GM23338 (cell line): ENCODE measurements at regions not wholly inside any gene's neighbourhood (a gene's known extent, or its start where the extent isn't known, plus 50 kb on each side); places are given as distances from the start of the nearest gene placed in this dataset.

Experiments
- ATAC-seq: fragments of 200-7000 bp; cut with Tn5 transposase; 3 replicates; pipeline ENCODE4 v1.9.1; 2020
- DNase-seq: peaks from one replicate; pipeline ENCODE4 v3.0.0-alpha.2; 2015; ENCODE audit warnings: low spot score
- H2AFZ ChIP-seq: fragments of 200-600 bp; sonication (generic); 2 replicates; pipeline ENCODE4 v1.8.0; 2016; ENCODE audit warnings: antibody characterized with exemption, mild to moderate bottlenecking, moderate library complexity
- H3F3A ChIP-seq: fragments of 200-600 bp; sonication (generic); replicated peaks from 2 replicates; pipeline ENCODE4 v1.8.0; 2017; ENCODE audit warnings: antibody characterized with exemption, mixed run types, low read depth
- H3K27ac ChIP-seq: fragments of 200-600 bp; sonication (generic); 2 replicates; pipeline ENCODE4 v1.6.1; 2016; ENCODE audit warnings: low read depth
- H3K27me3 ChIP-seq: fragments of 200-600 bp; sonication (generic); 2 replicates; pipeline ENCODE4 v1.8.0; 2016; ENCODE audit warnings: mild to moderate bottlenecking, mixed run types, moderate library complexity; ENCODE audit not compliant: insufficient read depth
- H3K36me3 ChIP-seq: fragments of 200-600 bp; sonication (generic); 2 replicates; pipeline ENCODE4 v1.8.0; 2016; ENCODE audit warnings: mild to moderate bottlenecking; ENCODE audit not compliant: insufficient read depth
- H3K4me1 ChIP-seq: fragments of 200-600 bp; sonication (generic); 2 replicates; pipeline ENCODE4 v1.8.0; 2016; ENCODE audit warnings: mild to moderate bottlenecking, moderate library complexity; ENCODE audit not compliant: insufficient read depth
- H3K4me2 ChIP-seq: fragments of 200-600 bp; sonication (generic); 2 replicates; pipeline ENCODE4 v1.7.1; 2017; ENCODE audit warnings: mixed run types
- H3K4me3 ChIP-seq: fragments of 200-600 bp; sonication (generic); 2 replicates; pipeline ENCODE4 v1.6.1; 2016; ENCODE audit warnings: mixed run types
- H3K79me2 ChIP-seq: fragments of 200-600 bp; sonication (generic); replicated peaks from 2 replicates; pipeline ENCODE4 v1.8.0; 2017; ENCODE audit warnings: mild to moderate bottlenecking; ENCODE audit not compliant: insufficient read depth
- H3K9me2 ChIP-seq: fragments of 200-600 bp; sonication (generic); 2 replicates; pipeline ENCODE4 v1.8.0; 2017; ENCODE audit not compliant: insufficient read depth
- H4K20me1 ChIP-seq: fragments of 200-600 bp; sonication (generic); replicated peaks from 2 replicates; pipeline ENCODE4 v1.8.0; 2017; ENCODE audit warnings: mild to moderate bottlenecking; ENCODE audit not compliant: insufficient read depth
- H3K27ac Mint-ChIP-seq: 2 replicates; pipeline ENCODE4 v1.8.0; 2020; ENCODE audit warnings: inconsistent platforms, mild to moderate bottlenecking, moderate library complexity, mixed read lengths
- H3K27me3 Mint-ChIP-seq: 3 replicates; pipeline ENCODE4 v1.8.0; 2022; ENCODE audit warnings: low read depth, mild to moderate bottlenecking, moderate library complexity, mixed read lengths, inconsistent platforms; ENCODE audit not compliant: insufficient read depth, poor library complexity
- H3K36me3 Mint-ChIP-seq: 3 replicates; pipeline ENCODE4 v1.8.0; 2021; ENCODE audit warnings: low read depth, mild to moderate bottlenecking, inconsistent platforms, moderate library complexity, mixed read lengths
- H3K4me1 Mint-ChIP-seq: 3 replicates; pipeline ENCODE4 v1.8.0; 2020; ENCODE audit warnings: mild to moderate bottlenecking, inconsistent platforms, mixed read lengths
- H3K4me3 Mint-ChIP-seq: 3 replicates; pipeline ENCODE4 v1.8.0; 2021; ENCODE audit warnings: moderate library complexity, mild to moderate bottlenecking, inconsistent platforms, mixed read lengths
- H3K9me3 Mint-ChIP-seq: 3 replicates; pipeline ENCODE4 v1.8.0; 2020; ENCODE audit warnings: moderate library complexity, mild to moderate bottlenecking, inconsistent platforms, mixed read lengths
- CREB1 ChIP-seq: fragments of 250-450 bp; sonication (Bioruptor Pico); IDR thresholded peaks from 2 replicates; pipeline ENCODE4 v1.5.0; 2020; ENCODE audit warnings: low read depth, mild to moderate bottlenecking, moderate library complexity
- EZH2 ChIP-seq: fragments of 200-600 bp; sonication (generic); IDR thresholded peaks from one replicate; pipeline ENCODE4 v1.8.0; 2017; ENCODE audit warnings: antibody characterized with exemption, mild to moderate bottlenecking, low read depth; ENCODE audit not compliant: unreplicated experiment
- EZH2phosphoT487 ChIP-seq: fragments of 200-600 bp; sonication (generic); IDR thresholded peaks from one replicate; pipeline ENCODE4 v1.8.1; 2018; ENCODE audit warnings: antibody characterized with exemption; ENCODE audit not compliant: unreplicated experiment
- JUNB ChIP-seq: IDR thresholded peaks from one replicate; pipeline ENCODE4 v1.6.1; 2016; ENCODE audit warnings: antibody characterized with exemption; ENCODE audit not compliant: unreplicated experiment
- NANOG ChIP-seq: IDR thresholded peaks from 2 replicates; pipeline ENCODE4 v1.6.1; 2016; ENCODE audit warnings: antibody characterized with exemption, borderline replicate concordance
- POLR2AphosphoS5 ChIP-seq: IDR thresholded peaks from 2 replicates; pipeline ENCODE4 v1.6.1; 2016; ENCODE audit warnings: antibody characterized with exemption, low read depth
- STAT1 ChIP-seq: IDR thresholded peaks from one replicate; pipeline ENCODE4 v1.6.1; 2016; ENCODE audit warnings: antibody characterized with exemption; ENCODE audit not compliant: unreplicated experiment
- ZNF114 ChIP-seq: fragments of 250-450 bp; sonication (Bioruptor Pico); IDR thresholded peaks from 2 replicates; pipeline ENCODE4 v1.5.0; 2020; ENCODE audit warnings: mild to moderate bottlenecking, moderate library complexity
- ZNF331 ChIP-seq: fragments of 250-450 bp; sonication (Bioruptor Pico); IDR thresholded peaks from 2 replicates; pipeline ENCODE4 v1.5.0; 2020; ENCODE audit warnings: low read depth, mild to moderate bottlenecking, moderate library complexity
- TF ChIP-seq, protein P1 (sequence below): fragments of 250-450 bp; sonication (Bioruptor Pico); IDR thresholded peaks from 2 replicates; pipeline ENCODE4 v1.5.0; 2020; ENCODE audit warnings: mild to moderate bottlenecking, moderate library complexity
- TF ChIP-seq, protein P2 (sequence below): IDR thresholded peaks from one replicate; pipeline ENCODE4 v1.6.1; 2018; ENCODE audit warnings: antibody characterized with exemption; ENCODE audit not compliant: unreplicated experiment
- TF ChIP-seq, protein P3 (sequence below): IDR thresholded peaks from 2 replicates; pipeline ENCODE4 v1.6.1; 2016; ENCODE audit warnings: antibody characterized with exemption
- TF ChIP-seq, protein P4 (sequence below), 2 experiments: fragments of 200-600 bp in 1 of 2; sonication (generic) in 1 of 2; conservative IDR thresholded peaks; 2 replicates each; pipeline versions ENCODE4 v1.5.1 to v1.6.1; 2016 to 2017; ENCODE audit warnings: antibody characterized with exemption in 2 of 2, low read depth in 2 of 2, mild to moderate bottlenecking in 2 of 2, moderate library complexity in 1 of 2

DNA sequence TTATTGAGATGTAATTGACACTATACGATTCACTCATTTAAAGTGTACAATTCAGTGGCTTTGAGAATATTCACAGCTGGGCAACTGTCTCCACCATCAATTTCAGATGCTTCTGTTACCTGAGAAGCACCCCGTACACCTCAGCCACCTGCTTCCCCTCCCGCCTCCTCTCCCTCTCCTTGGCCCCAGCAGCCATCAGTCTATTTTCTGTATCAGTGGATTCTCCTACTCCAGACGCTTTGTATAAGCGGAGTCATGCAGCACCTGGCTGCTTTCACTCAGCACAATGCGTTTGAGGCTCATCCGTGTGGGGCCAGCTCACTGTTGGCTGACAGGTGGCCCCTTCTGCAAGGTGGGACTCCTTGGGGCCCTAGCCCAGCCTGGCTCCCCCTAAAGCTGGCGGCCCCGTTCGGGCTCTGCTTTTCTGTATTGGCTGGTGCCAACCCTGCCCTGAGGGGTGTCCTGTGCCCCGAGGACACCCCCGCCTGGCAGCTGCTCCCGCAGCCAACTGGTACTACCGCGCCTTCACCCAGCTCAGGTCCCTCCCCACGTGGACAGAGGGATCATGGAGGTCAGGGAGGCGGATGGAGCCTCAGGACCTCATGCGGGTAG lies 124.4 kb upstream of the COL5A1 start:
- no peaks in the 10 kb centered on the region for H3F3A ChIP-seq
- H3K4me2 ChIP-seq = no peak overlapping the region
- no peak overlapping the region for H2AFZ ChIP-seq
- H3K36me3 Mint-ChIP-seq = no peaks in the 10 kb centered on the region
- no peaks in the 10 kb centered on the region for H3K4me1 Mint-ChIP-seq
- H3K4me3 Mint-ChIP-seq = no peak overlapping the region
- no peak overlapping the region for H3K27ac ChIP-seq
- DNase-seq (no peak), ATAC-seq (no peak)
- peaks cover 14% of the 10 kb centered on the region for H3K9me3 Mint-ChIP-seq
- H3K27ac Mint-ChIP-seq = no peak overlapping the region
- H3K36me3 ChIP-seq = no peaks in the 10 kb centered on the region
- H4K20me1 ChIP-seq = no peaks in the 10 kb centered on the region
- H3K9me2 ChIP-seq = no peaks in the 10 kb centered on the region
- no peaks in the 10 kb centered on the region for H3K27me3 ChIP-seq
- H3K4me3 ChIP-seq = no peak overlapping the region
- H3K79me2 ChIP-seq = no peaks in the 10 kb centered on the region
- H3K27me3 Mint-ChIP-seq = peaks cover 2% of the 10 kb centered on the region
- H3K4me1 ChIP-seq = no peaks in the 10 kb centered on the region
- TF ChIP-seq EZH2phosphoT487 (no peak), CREB1 (CRISPR knock-in tag) (no peak), NANOG (no peak), ZNF114 (no peak), EZH2 (no peak), ZNF331 (CRISPR knock-in tag) (no peak), JUNB (no peak), STAT1 (no peak), POLR2AphosphoS5 (no peak)
- TF ChIP-seq, protein P1, sequence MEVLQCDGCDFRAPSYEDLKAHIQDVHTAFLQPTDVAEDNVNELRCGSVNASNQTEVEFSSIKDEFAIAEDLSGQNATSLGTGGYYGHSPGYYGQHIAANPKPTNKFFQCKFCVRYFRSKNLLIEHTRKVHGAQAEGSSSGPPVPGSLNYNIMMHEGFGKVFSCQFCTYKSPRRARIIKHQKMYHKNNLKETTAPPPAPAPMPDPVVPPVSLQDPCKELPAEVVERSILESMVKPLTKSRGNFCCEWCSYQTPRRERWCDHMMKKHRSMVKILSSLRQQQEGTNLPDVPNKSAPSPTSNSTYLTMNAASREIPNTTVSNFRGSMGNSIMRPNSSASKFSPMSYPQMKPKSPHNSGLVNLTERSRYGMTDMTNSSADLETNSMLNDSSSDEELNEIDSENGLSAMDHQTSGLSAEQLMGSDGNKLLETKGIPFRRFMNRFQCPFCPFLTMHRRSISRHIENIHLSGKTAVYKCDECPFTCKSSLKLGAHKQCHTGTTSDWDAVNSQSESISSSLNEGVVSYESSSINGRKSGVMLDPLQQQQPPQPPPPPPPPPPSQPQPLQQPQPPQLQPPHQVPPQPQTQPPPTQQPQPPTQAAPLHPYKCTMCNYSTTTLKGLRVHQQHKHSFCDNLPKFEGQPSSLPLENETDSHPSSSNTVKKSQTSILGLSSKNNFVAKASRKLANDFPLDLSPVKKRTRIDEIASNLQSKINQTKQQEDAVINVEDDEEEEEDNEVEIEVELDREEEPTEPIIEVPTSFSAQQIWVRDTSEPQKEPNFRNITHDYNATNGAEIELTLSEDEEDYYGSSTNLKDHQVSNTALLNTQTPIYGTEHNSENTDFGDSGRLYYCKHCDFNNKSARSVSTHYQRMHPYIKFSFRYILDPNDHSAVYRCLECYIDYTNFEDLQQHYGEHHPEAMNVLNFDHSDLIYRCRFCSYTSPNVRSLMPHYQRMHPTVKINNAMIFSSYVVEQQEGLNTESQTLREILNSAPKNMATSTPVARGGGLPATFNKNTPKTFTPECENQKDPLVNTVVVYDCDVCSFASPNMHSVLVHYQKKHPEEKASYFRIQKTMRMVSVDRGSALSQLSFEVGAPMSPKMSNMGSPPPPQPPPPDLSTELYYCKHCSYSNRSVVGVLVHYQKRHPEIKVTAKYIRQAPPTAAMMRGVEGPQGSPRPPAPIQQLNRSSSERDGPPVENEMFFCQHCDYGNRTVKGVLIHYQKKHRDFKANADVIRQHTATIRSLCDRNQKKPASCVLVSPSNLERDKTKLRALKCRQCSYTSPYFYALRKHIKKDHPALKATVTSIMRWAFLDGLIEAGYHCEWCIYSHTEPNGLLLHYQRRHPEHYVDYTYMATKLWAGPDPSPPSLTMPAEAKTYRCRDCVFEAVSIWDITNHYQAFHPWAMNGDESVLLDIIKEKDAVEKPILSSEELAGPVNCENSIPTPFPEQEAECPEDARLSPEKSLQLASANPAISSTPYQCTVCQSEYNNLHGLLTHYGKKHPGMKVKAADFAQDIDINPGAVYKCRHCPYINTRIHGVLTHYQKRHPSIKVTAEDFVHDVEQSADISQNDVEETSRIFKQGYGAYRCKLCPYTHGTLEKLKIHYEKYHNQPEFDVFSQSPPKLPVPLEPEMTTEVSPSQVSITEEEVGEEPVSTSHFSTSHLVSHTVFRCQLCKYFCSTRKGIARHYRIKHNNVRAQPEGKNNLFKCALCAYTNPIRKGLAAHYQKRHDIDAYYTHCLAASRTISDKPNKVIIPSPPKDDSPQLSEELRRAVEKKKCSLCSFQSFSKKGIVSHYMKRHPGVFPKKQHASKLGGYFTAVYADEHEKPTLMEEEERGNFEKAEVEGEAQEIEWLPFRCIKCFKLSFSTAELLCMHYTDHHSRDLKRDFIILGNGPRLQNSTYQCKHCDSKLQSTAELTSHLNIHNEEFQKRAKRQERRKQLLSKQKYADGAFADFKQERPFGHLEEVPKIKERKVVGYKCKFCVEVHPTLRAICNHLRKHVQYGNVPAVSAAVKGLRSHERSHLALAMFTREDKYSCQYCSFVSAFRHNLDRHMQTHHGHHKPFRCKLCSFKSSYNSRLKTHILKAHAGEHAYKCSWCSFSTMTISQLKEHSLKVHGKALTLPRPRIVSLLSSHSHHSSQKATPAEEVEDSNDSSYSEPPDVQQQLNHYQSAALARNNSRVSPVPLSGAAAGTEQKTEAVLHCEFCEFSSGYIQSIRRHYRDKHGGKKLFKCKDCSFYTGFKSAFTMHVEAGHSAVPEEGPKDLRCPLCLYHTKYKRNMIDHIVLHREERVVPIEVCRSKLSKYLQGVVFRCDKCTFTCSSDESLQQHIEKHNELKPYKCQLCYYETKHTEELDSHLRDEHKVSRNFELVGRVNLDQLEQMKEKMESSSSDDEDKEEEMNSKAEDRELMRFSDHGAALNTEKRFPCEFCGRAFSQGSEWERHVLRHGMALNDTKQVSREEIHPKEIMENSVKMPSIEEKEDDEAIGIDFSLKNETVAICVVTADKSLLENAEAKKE (CRISPR knock-in tag) = no peak
- TF ChIP-seq, protein P2, sequence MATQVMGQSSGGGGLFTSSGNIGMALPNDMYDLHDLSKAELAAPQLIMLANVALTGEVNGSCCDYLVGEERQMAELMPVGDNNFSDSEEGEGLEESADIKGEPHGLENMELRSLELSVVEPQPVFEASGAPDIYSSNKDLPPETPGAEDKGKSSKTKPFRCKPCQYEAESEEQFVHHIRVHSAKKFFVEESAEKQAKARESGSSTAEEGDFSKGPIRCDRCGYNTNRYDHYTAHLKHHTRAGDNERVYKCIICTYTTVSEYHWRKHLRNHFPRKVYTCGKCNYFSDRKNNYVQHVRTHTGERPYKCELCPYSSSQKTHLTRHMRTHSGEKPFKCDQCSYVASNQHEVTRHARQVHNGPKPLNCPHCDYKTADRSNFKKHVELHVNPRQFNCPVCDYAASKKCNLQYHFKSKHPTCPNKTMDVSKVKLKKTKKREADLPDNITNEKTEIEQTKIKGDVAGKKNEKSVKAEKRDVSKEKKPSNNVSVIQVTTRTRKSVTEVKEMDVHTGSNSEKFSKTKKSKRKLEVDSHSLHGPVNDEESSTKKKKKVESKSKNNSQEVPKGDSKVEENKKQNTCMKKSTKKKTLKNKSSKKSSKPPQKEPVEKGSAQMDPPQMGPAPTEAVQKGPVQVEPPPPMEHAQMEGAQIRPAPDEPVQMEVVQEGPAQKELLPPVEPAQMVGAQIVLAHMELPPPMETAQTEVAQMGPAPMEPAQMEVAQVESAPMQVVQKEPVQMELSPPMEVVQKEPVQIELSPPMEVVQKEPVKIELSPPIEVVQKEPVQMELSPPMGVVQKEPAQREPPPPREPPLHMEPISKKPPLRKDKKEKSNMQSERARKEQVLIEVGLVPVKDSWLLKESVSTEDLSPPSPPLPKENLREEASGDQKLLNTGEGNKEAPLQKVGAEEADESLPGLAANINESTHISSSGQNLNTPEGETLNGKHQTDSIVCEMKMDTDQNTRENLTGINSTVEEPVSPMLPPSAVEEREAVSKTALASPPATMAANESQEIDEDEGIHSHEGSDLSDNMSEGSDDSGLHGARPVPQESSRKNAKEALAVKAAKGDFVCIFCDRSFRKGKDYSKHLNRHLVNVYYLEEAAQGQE = no peak
- TF ChIP-seq, protein P3, sequence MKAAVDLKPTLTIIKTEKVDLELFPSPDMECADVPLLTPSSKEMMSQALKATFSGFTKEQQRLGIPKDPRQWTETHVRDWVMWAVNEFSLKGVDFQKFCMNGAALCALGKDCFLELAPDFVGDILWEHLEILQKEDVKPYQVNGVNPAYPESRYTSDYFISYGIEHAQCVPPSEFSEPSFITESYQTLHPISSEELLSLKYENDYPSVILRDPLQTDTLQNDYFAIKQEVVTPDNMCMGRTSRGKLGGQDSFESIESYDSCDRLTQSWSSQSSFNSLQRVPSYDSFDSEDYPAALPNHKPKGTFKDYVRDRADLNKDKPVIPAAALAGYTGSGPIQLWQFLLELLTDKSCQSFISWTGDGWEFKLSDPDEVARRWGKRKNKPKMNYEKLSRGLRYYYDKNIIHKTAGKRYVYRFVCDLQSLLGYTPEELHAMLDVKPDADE = no peak
- TF ChIP-seq, protein P4, sequence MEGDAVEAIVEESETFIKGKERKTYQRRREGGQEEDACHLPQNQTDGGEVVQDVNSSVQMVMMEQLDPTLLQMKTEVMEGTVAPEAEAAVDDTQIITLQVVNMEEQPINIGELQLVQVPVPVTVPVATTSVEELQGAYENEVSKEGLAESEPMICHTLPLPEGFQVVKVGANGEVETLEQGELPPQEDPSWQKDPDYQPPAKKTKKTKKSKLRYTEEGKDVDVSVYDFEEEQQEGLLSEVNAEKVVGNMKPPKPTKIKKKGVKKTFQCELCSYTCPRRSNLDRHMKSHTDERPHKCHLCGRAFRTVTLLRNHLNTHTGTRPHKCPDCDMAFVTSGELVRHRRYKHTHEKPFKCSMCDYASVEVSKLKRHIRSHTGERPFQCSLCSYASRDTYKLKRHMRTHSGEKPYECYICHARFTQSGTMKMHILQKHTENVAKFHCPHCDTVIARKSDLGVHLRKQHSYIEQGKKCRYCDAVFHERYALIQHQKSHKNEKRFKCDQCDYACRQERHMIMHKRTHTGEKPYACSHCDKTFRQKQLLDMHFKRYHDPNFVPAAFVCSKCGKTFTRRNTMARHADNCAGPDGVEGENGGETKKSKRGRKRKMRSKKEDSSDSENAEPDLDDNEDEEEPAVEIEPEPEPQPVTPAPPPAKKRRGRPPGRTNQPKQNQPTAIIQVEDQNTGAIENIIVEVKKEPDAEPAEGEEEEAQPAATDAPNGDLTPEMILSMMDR (conservative IDR thresholded peaks at IDR 0.05; ENCODE audit: low read depth in 2 of 2) = no peak
